ENCODE measurements at regions not wholly inside any gene's neighbourhood (a gene's known extent, or its start where the extent isn't known, plus 50 kb on each side); places are given as distances from the start of the nearest gene placed in this dataset.

DNA sequence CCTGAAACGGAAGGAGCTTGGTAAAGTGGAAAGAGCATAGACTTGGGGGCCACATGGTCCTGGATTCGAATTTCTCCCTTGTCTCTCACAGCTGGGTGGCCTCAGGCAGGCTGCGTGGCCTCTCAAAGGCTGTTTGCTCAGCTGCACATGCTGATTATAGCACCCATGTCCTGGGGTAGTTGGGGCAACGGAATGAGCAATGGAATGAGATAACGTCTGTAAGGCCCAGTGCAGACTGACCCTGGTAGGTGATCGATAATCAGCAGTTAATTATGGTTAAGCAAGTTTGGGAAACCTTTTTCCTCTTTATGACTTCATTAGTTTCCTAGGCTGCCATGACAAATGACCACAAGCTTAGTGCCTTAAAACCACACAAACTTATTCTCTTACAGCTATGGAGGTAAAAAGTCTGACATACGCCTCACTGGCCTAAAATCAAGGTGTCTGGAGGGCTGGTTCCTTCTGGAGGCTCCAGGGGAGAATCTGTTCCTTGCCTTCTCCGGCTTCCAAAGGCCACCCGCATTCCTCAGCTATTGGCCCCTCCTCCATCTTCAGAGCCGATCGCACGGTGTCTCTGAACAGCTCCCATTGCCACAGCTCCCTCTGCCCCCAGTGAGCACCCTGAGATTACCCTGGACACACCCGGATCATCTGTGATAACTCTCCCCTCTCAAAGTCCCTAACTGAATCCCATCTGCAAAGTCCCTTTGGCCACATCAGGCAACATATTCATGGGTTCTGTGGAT is 294.9 kb upstream of the FOXF1 start:
- H3K27ac ChIP-seq (ENCODE audit: low read length), result no peak overlapping the region
- H3K36me3 ChIP-seq (ENCODE audit: control insufficient read depth, insufficient read depth, low read length), result no peaks in the 10 kb centered on the region
- H3K9me3 ChIP-seq (ENCODE audit: control insufficient read depth, insufficient read depth, low read depth, low read length), result no peaks in the 10 kb centered on the region
- in situ Hi-C loops (cut with HindIII; ENCODE audit: low pct_unique_long_range_greater_than_20kb, low sequenced_read_pairs), result no loop called here
- no TSS peak for BruUV-seq (replicated peaks)
- no peak overlapping the region for H3K4me3 ChIP-seq (ENCODE audit: low read depth in 2 of 2, low read length in 2 of 2)
- no peak for TF ChIP-seq SIN3A (IDR thresholded peaks at IDR 0.05; ENCODE audit: borderline replicate concordance, insufficient read depth, low read depth, low read length)
- TF ChIP-seq, protein P1, sequence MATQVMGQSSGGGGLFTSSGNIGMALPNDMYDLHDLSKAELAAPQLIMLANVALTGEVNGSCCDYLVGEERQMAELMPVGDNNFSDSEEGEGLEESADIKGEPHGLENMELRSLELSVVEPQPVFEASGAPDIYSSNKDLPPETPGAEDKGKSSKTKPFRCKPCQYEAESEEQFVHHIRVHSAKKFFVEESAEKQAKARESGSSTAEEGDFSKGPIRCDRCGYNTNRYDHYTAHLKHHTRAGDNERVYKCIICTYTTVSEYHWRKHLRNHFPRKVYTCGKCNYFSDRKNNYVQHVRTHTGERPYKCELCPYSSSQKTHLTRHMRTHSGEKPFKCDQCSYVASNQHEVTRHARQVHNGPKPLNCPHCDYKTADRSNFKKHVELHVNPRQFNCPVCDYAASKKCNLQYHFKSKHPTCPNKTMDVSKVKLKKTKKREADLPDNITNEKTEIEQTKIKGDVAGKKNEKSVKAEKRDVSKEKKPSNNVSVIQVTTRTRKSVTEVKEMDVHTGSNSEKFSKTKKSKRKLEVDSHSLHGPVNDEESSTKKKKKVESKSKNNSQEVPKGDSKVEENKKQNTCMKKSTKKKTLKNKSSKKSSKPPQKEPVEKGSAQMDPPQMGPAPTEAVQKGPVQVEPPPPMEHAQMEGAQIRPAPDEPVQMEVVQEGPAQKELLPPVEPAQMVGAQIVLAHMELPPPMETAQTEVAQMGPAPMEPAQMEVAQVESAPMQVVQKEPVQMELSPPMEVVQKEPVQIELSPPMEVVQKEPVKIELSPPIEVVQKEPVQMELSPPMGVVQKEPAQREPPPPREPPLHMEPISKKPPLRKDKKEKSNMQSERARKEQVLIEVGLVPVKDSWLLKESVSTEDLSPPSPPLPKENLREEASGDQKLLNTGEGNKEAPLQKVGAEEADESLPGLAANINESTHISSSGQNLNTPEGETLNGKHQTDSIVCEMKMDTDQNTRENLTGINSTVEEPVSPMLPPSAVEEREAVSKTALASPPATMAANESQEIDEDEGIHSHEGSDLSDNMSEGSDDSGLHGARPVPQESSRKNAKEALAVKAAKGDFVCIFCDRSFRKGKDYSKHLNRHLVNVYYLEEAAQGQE (IDR thresholded peaks at IDR 0.05; ENCODE audit: insufficient read depth in 1 of 2, low read depth in 2 of 2, low read length in 1 of 2), result no peak
- TF ChIP-seq, protein P2, sequence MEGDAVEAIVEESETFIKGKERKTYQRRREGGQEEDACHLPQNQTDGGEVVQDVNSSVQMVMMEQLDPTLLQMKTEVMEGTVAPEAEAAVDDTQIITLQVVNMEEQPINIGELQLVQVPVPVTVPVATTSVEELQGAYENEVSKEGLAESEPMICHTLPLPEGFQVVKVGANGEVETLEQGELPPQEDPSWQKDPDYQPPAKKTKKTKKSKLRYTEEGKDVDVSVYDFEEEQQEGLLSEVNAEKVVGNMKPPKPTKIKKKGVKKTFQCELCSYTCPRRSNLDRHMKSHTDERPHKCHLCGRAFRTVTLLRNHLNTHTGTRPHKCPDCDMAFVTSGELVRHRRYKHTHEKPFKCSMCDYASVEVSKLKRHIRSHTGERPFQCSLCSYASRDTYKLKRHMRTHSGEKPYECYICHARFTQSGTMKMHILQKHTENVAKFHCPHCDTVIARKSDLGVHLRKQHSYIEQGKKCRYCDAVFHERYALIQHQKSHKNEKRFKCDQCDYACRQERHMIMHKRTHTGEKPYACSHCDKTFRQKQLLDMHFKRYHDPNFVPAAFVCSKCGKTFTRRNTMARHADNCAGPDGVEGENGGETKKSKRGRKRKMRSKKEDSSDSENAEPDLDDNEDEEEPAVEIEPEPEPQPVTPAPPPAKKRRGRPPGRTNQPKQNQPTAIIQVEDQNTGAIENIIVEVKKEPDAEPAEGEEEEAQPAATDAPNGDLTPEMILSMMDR (IDR thresholded peaks at IDR 0.05), result no peak
- no peak for TF ChIP-seq TCF7L2 (IDR thresholded peaks at IDR 0.05; ENCODE audit: low read depth, low read length)
- no peak for TF ChIP-seq POLR2AphosphoS5 (IDR thresholded peaks at IDR 0.05; ENCODE audit: low read depth, low read length)
- CTCF ChIA-PET, result no interaction called here
- no peak for ATAC-seq
- no peaks in the 10 kb centered on the region for H3K4me1 ChIP-seq (ENCODE audit: control insufficient read depth, insufficient read depth, low read length)
- H3K27me3 ChIP-seq (ENCODE audit: control insufficient read depth, insufficient read depth, low read length), result no peaks in the 10 kb centered on the region; the same call in 1 of the 2 replicates
- intact Hi-C loops (cut with micrococcal nuclease; ENCODE audit: unreplicated experiment), result no loop called here
- DNase-seq (ENCODE audit: low read depth, low spot score), result no peak
- POLR2A ChIA-PET, result no interaction called here

DNA sequence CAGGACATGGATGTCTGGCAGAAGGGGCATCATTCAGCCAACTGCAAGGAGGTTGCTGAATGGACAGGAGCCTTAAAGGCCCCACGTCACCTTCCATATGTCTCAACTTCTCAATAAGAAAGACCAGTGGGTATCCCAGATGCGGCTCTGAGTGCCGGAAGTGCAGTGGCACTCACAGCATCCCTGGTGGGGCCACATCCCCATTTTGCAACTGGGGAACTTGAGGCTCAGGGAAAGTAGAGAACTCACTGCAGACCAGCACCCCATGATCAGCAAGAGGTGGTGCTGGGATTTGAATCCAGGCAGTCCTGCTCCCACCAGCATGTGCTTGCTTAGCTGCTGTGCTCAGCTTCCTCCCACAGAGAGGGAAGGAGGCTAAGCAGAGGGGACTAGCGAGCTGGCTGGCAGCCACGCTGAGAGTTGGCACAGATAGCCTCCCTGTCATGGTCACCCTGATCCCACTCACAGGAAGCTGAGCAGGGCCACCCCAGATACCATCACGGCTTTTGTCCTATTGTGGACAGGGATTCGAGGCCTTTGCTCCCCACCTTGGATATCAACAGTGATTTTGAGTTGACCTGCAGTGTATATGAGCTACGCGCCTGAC is 294.2 kb upstream of the FOXF1 start:
- POLR2A ChIA-PET, result no interaction called here
- no peaks in the 10 kb centered on the region; the same call in 1 of the 2 replicates for H3K27me3 ChIP-seq (ENCODE audit: control insufficient read depth, insufficient read depth, low read length)
- H3K4me1 ChIP-seq (ENCODE audit: control insufficient read depth, insufficient read depth, low read length), result no peaks in the 10 kb centered on the region
- no peak overlapping the region for H3K27ac ChIP-seq (ENCODE audit: low read length)
- ATAC-seq (no peak), DNase-seq (ENCODE audit: low read depth, low spot score) (no peak)
- no peaks in the 10 kb centered on the region for H3K9me3 ChIP-seq (ENCODE audit: control insufficient read depth, insufficient read depth, low read depth, low read length)
- BruUV-seq (replicated peaks), result no TSS peak
- intact Hi-C loops (cut with micrococcal nuclease; ENCODE audit: unreplicated experiment) (no loop called here), in situ Hi-C loops (cut with HindIII; ENCODE audit: low pct_unique_long_range_greater_than_20kb, low sequenced_read_pairs) (no loop called here)
- H3K4me3 ChIP-seq (ENCODE audit: low read depth in 2 of 2, low read length in 2 of 2), result no peak overlapping the region
- CTCF ChIA-PET, result no interaction called here
- no peaks in the 10 kb centered on the region for H3K36me3 ChIP-seq (ENCODE audit: control insufficient read depth, insufficient read depth, low read length)
- TF ChIP-seq TCF7L2 (IDR thresholded peaks at IDR 0.05; ENCODE audit: low read depth, low read length), result no peak
- TF ChIP-seq SIN3A (IDR thresholded peaks at IDR 0.05; ENCODE audit: borderline replicate concordance, insufficient read depth, low read depth, low read length), result no peak
- TF ChIP-seq, protein P2 (IDR thresholded peaks at IDR 0.05), result no peak
- no peak for TF ChIP-seq POLR2AphosphoS5 (IDR thresholded peaks at IDR 0.05; ENCODE audit: low read depth, low read length)
- TF ChIP-seq, protein P1 (IDR thresholded peaks at IDR 0.05; ENCODE audit: insufficient read depth in 1 of 2, low read depth in 2 of 2, low read length in 1 of 2), result no peak

All from Panc1 (cell line).